Endodermal cell (in vitro differentiated cells): ENCODE measurements at regions not wholly inside any gene's neighbourhood (a gene's known extent, or its start where the extent isn't known, plus 50 kb on each side); places are given as distances from the start of the nearest gene placed in this dataset.

ENCODE experiments used
- DNase-seq: peaks from one replicate; pipeline ENCODE4 v3.0.0-alpha.2; 2017
- H3K27ac ChIP-seq: 2 replicates; pipeline ENCODE4 v1.5.1; 2013; ENCODE audit warnings: mild to moderate bottlenecking, low read depth, low read length, moderate library complexity
- H3K27me3 ChIP-seq: 2 replicates; pipeline ENCODE4 v1.6.1; 2013; ENCODE audit warnings: mild to moderate bottlenecking, low read length, moderate library complexity; ENCODE audit not compliant: insufficient read depth, control insufficient read depth, poor library complexity, severe bottlenecking
- H3K36me3 ChIP-seq: 2 replicates; pipeline ENCODE4 v1.7.0; 2013; ENCODE audit warnings: mild to moderate bottlenecking, low read length, moderate library complexity; ENCODE audit not compliant: control insufficient read depth, insufficient read depth
- H3K4me1 ChIP-seq: one replicate; pipeline ENCODE4 v1.7.0; 2013; ENCODE audit warnings: low read length; ENCODE audit not compliant: control insufficient read depth, insufficient read depth
- H3K4me3 ChIP-seq: 2 replicates; pipeline ENCODE4 v1.5.1; 2013; ENCODE audit warnings: mild to moderate bottlenecking, low read length, moderate library complexity
- H3K9ac ChIP-seq: 2 replicates; pipeline ENCODE4 v1.6.1; 2013; ENCODE audit warnings: mild to moderate bottlenecking, low read length, moderate library complexity; ENCODE audit not compliant: poor library complexity, severe bottlenecking; ENCODE audit errors: extremely low read depth
- H3K9me3 ChIP-seq: 2 replicates; pipeline ENCODE4 v1.6.1; 2013; ENCODE audit warnings: mild to moderate bottlenecking, low read length, moderate library complexity; ENCODE audit not compliant: control insufficient read depth
- H3K27ac Mint-ChIP-seq: 2 replicates; pipeline ENCODE4 v1.8.0; 2020; ENCODE audit warnings: mixed read lengths
- H3K27me3 Mint-ChIP-seq: 2 replicates; pipeline ENCODE4 v1.8.0; 2021; ENCODE audit warnings: mild to moderate bottlenecking, mixed read lengths; ENCODE audit not compliant: insufficient read depth
- H3K36me3 Mint-ChIP-seq: 2 replicates; pipeline ENCODE4 v1.8.0; 2020; ENCODE audit warnings: low read depth, mixed read lengths
- H3K4me1 Mint-ChIP-seq: 2 replicates; pipeline ENCODE4 v1.8.0; 2020; ENCODE audit warnings: mixed read lengths
- H3K4me3 Mint-ChIP-seq: 2 replicates; pipeline ENCODE4 v1.8.0; 2020; ENCODE audit warnings: mild to moderate bottlenecking, moderate library complexity, mixed read lengths
- H3K9me3 Mint-ChIP-seq: 2 replicates; pipeline ENCODE4 v1.8.0; 2020; ENCODE audit warnings: mild to moderate bottlenecking, mixed read lengths
- CTCF ChIP-seq: fragments of 200-600 bp; sonication (generic); conservative IDR thresholded peaks from 2 replicates; pipeline ENCODE4 v1.5.0; 2021; ENCODE audit warnings: antibody characterized with exemption, mild to moderate bottlenecking
- WGBS, 2 experiments: methylation state at CpG; one replicate each; pipeline versions ENCODE4 v1.1.5 to v1.1.7; 2013; ENCODE audit warnings: missing lambda C conversion rate in 2 of 2, mixed read lengths in 1 of 2; ENCODE audit not compliant: insufficient coverage in 1 of 2, insufficient read length in 1 of 2; 5-methylcytosine and 5-hydroxymethylcytosine counted together

GRCh38 chr21:33985117-33986050 lies 69.8 kb upstream of the ATP5PO start:
- DNase-seq: no peak
- WGBS, 2 experiments: 83 to 91% methylated on average over 8 to 17 of the region's 17 CpGs
- Mint-ChIP-seq H3K9me3 (no peaks in the 10 kb centered on the region), H3K4me1 (no peaks in the 10 kb centered on the region), H3K27ac (no peak overlapping the region), H3K27me3 (peaks cover 9% of the 10 kb centered on the region), H3K36me3 (no peaks in the 10 kb centered on the region), H3K4me3 (no peak overlapping the region)
- Histone ChIP-seq H3K27ac (no peak overlapping the region), H3K9ac (no peak overlapping the region), H3K36me3 (no peaks in the 10 kb centered on the region), H3K27me3 (peaks cover 4% of the 10 kb centered on the region), H3K4me3 (no peak overlapping the region), H3K9me3 (no peaks in the 10 kb centered on the region), H3K4me1 (no peaks in the 10 kb centered on the region)
- TF ChIP-seq CTCF: no peak

GRCh38 chr21:33984021-33984481 lies 68.4 kb upstream of the ATP5PO start:
- TF ChIP-seq CTCF: no peak
- whole genome bisulfite sequencing, 2 experiments: 92% methylated on average over 9 to 13 of the region's 13 CpGs
- Mint-ChIP-seq H3K36me3 (no peaks in the 10 kb centered on the region), H3K9me3 (no peaks in the 10 kb centered on the region), H3K4me3 (no peak overlapping the region), H3K27me3 (peaks cover 9% of the 10 kb centered on the region), H3K4me1 (no peaks in the 10 kb centered on the region), H3K27ac (no peak overlapping the region)
- no peak for DNase-seq
- no peak overlapping the region for H3K27ac ChIP-seq
- H3K9me3 ChIP-seq: no peaks in the 10 kb centered on the region
- H3K36me3 ChIP-seq: no peaks in the 10 kb centered on the region
- H3K27me3 ChIP-seq: peaks cover 4% of the 10 kb centered on the region
- no peak overlapping the region for H3K4me3 ChIP-seq
- no peaks in the 10 kb centered on the region for H3K4me1 ChIP-seq
- no peak overlapping the region for H3K9ac ChIP-seq

- Mint-ChIP-seq H3K4me1 (peaks cover 4% of the 10 kb centered on the region), H3K4me3 (no peak overlapping the region), H3K27me3 (peaks cover 4% of the 10 kb centered on the region), H3K36me3 (no peaks in the 10 kb centered on the region), H3K9me3 (no peaks in the 10 kb centered on the region), H3K27ac (no peak overlapping the region)
- TF ChIP-seq CTCF: no peak
- Histone ChIP-seq H3K27ac (no peak overlapping the region), H3K4me1 (no peaks in the 10 kb centered on the region), H3K36me3 (no peaks in the 10 kb centered on the region), H3K4me3 (no peak overlapping the region), H3K9ac (no peak overlapping the region), H3K27me3 (no peaks in the 10 kb centered on the region), H3K9me3 (no peaks in the 10 kb centered on the region)
- WGBS, 2 experiments: 83 to 87% methylated on average over 9 to 10 of the region's 10 CpGs
- DNase-seq: no peak
These were observed 65.9 kb upstream of the ATP5PO start for GRCh38 chr21:33981391-33982101.
